ENCODE measurements at regions not wholly inside any gene's neighbourhood (a gene's known extent, or its start where the extent isn't known, plus 50 kb on each side); places are given as distances from the start of the nearest gene placed in this dataset.

GRCh38 chr2:126802774-126803433 lies 95.8 kb upstream of the TEX51 start:
- H3K4me3 Mint-ChIP-seq: no peak overlapping the region
- Histone ChIP-seq H3K4me1 (ENCODE audit: control insufficient read depth, insufficient read depth, low read length, poor library complexity, severe bottlenecking) (no peaks in the 10 kb centered on the region), H3K27me3 (ENCODE audit: control insufficient read depth, insufficient read depth, low read length) (no peaks in the 10 kb centered on the region), H3K36me3 (ENCODE audit: control insufficient read depth, insufficient read depth, low read length) (no peaks in the 10 kb centered on the region), H3K9me3 (ENCODE audit: control insufficient read depth in 2 of 2, low read length in 2 of 2) (no peaks in the 10 kb centered on the region), H3K4me3 (ENCODE audit: low read depth, low read length) (no peak overlapping the region), H3K27ac (ENCODE audit: insufficient read depth, low read length, poor library complexity, severe bottlenecking) (no peak overlapping the region)
- H3K27ac Mint-ChIP-seq: no peak overlapping the region
- H3K36me3 Mint-ChIP-seq: no peaks in the 10 kb centered on the region
- no peak for DNase-seq
- no peaks in the 10 kb centered on the region for H3K27me3 Mint-ChIP-seq
- no peak for ATAC-seq (ENCODE audit: low read depth in 2 of 2)
- H3K4me1 Mint-ChIP-seq: no peaks in the 10 kb centered on the region
- no peaks in the 10 kb centered on the region for H3K9me3 Mint-ChIP-seq

GRCh38 chr2:126803434-126803775 lies 95.3 kb upstream of the TEX51 start:
- Histone ChIP-seq H3K4me1 (ENCODE audit: control insufficient read depth, insufficient read depth, low read length, poor library complexity, severe bottlenecking) (no peaks in the 10 kb centered on the region), H3K9me3 (ENCODE audit: control insufficient read depth in 2 of 2, low read length in 2 of 2) (no peaks in the 10 kb centered on the region), H3K36me3 (ENCODE audit: control insufficient read depth, insufficient read depth, low read length) (no peaks in the 10 kb centered on the region), H3K27me3 (ENCODE audit: control insufficient read depth, insufficient read depth, low read length) (no peaks in the 10 kb centered on the region), H3K4me3 (ENCODE audit: low read depth, low read length) (no peak overlapping the region), H3K27ac (ENCODE audit: insufficient read depth, low read length, poor library complexity, severe bottlenecking) (no peak overlapping the region)
- ATAC-seq (ENCODE audit: low read depth in 2 of 2) (no peak), DNase-seq (no peak)
- Mint-ChIP-seq H3K9me3 (no peaks in the 10 kb centered on the region), H3K4me1 (no peaks in the 10 kb centered on the region), H3K27me3 (peaks cover under 1% of the 10 kb centered on the region), H3K36me3 (no peaks in the 10 kb centered on the region), H3K27ac (no peak overlapping the region), H3K4me3 (no peak overlapping the region)

GRCh38 chr2:126804347-126804746 lies 94.3 kb upstream of the TEX51 start:
- Histone ChIP-seq H3K4me1 (ENCODE audit: control insufficient read depth, insufficient read depth, low read length, poor library complexity, severe bottlenecking) (no peaks in the 10 kb centered on the region), H3K27ac (ENCODE audit: insufficient read depth, low read length, poor library complexity, severe bottlenecking) (no peak overlapping the region), H3K36me3 (ENCODE audit: control insufficient read depth, insufficient read depth, low read length) (no peaks in the 10 kb centered on the region), H3K9me3 (ENCODE audit: control insufficient read depth in 2 of 2, low read length in 2 of 2) (no peaks in the 10 kb centered on the region), H3K4me3 (ENCODE audit: low read depth, low read length) (no peak overlapping the region), H3K27me3 (ENCODE audit: control insufficient read depth, insufficient read depth, low read length) (no peaks in the 10 kb centered on the region)
- Mint-ChIP-seq H3K27ac (no peak overlapping the region), H3K4me1 (no peaks in the 10 kb centered on the region), H3K27me3 (peaks cover 7% of the 10 kb centered on the region), H3K4me3 (no peak overlapping the region), H3K36me3 (no peaks in the 10 kb centered on the region), H3K9me3 (no peaks in the 10 kb centered on the region)
- DNase-seq (no peak), ATAC-seq (ENCODE audit: low read depth in 2 of 2) (no peak)

- Histone ChIP-seq H3K9me3 (ENCODE audit: control insufficient read depth in 2 of 2, low read length in 2 of 2) (peaks cover 0 to 3% of the 10 kb centered on the region in 2 experiments), H3K36me3 (ENCODE audit: control insufficient read depth, insufficient read depth, low read length) (no peaks in the 10 kb centered on the region), H3K27me3 (ENCODE audit: control insufficient read depth, insufficient read depth, low read length) (peaks cover 2% of the 10 kb centered on the region), H3K27ac (ENCODE audit: insufficient read depth, low read length, poor library complexity, severe bottlenecking) (no peak overlapping the region), H3K4me1 (ENCODE audit: control insufficient read depth, insufficient read depth, low read length, poor library complexity, severe bottlenecking) (no peaks in the 10 kb centered on the region), H3K4me3 (ENCODE audit: low read depth, low read length) (no peak overlapping the region)
- peaks cover 17% of the 10 kb centered on the region for H3K27me3 Mint-ChIP-seq
- H3K4me1 Mint-ChIP-seq: no peaks in the 10 kb centered on the region
- no peak overlapping the region for H3K27ac Mint-ChIP-seq
- DNase-seq (no peak), ATAC-seq (ENCODE audit: low read depth in 2 of 2) (no peak)
- no peak overlapping the region for H3K4me3 Mint-ChIP-seq
- peaks cover 0 to 4% (median 0%) of the 10 kb centered on the region in 7 donors for H3K9me3 Mint-ChIP-seq
- H3K36me3 Mint-ChIP-seq: no peaks in the 10 kb centered on the region
Measured at GRCh38 chr2:126808929-126809328, 89.8 kb upstream of the TEX51 start.

- Histone ChIP-seq H3K27me3 (ENCODE audit: control insufficient read depth, insufficient read depth, low read length) (peaks cover 2% of the 10 kb centered on the region), H3K27ac (ENCODE audit: insufficient read depth, low read length, poor library complexity, severe bottlenecking) (no peak overlapping the region), H3K4me1 (ENCODE audit: control insufficient read depth, insufficient read depth, low read length, poor library complexity, severe bottlenecking) (no peaks in the 10 kb centered on the region), H3K9me3 (ENCODE audit: control insufficient read depth in 2 of 2, low read length in 2 of 2) (peaks cover 0 to 3% of the 10 kb centered on the region in 2 experiments), H3K4me3 (ENCODE audit: low read depth, low read length) (no peak overlapping the region), H3K36me3 (ENCODE audit: control insufficient read depth, insufficient read depth, low read length) (no peaks in the 10 kb centered on the region)
- ATAC-seq (ENCODE audit: low read depth in 2 of 2) (no peak), DNase-seq (no peak)
- H3K4me3 Mint-ChIP-seq: no peak overlapping the region
- peaks cover 17% of the 10 kb centered on the region for H3K27me3 Mint-ChIP-seq
- H3K4me1 Mint-ChIP-seq: no peaks in the 10 kb centered on the region
- H3K27ac Mint-ChIP-seq: no peak overlapping the region
- H3K9me3 Mint-ChIP-seq: peaks cover 0 to 4% (median 0%) of the 10 kb centered on the region in 7 donors
- no peaks in the 10 kb centered on the region for H3K36me3 Mint-ChIP-seq
Measured at GRCh38 chr2:126809340-126809739, 89.3 kb upstream of the TEX51 start.

- H3K27ac Mint-ChIP-seq: no peak overlapping the region
- ATAC-seq (ENCODE audit: low read depth in 2 of 2): no peak
Measured at GRCh38 chr2:126810001-126810400, 88.7 kb upstream of the TEX51 start.

GRCh38 chr2:126811101-126811500 lies 87.6 kb upstream of the TEX51 start:
- Mint-ChIP-seq H3K4me3 (no peak overlapping the region), H3K4me1 (no peaks in the 10 kb centered on the region), H3K36me3 (no peaks in the 10 kb centered on the region), H3K27me3 (peaks cover 28% of the 10 kb centered on the region), H3K27ac (no peak overlapping the region), H3K9me3 (peaks cover 0 to 5% (median 0%) of the 10 kb centered on the region in 7 donors)
- Histone ChIP-seq H3K27ac (ENCODE audit: insufficient read depth, low read length, poor library complexity, severe bottlenecking) (no peak overlapping the region), H3K9me3 (ENCODE audit: control insufficient read depth in 2 of 2, low read length in 2 of 2) (peaks cover 0 to 3% of the 10 kb centered on the region in 2 experiments), H3K36me3 (ENCODE audit: control insufficient read depth, insufficient read depth, low read length) (no peaks in the 10 kb centered on the region), H3K4me1 (ENCODE audit: control insufficient read depth, insufficient read depth, low read length, poor library complexity, severe bottlenecking) (no peaks in the 10 kb centered on the region), H3K4me3 (ENCODE audit: low read depth, low read length) (no peak overlapping the region), H3K27me3 (ENCODE audit: control insufficient read depth, insufficient read depth, low read length) (peaks cover 2% of the 10 kb centered on the region)
- no peak for ATAC-seq (ENCODE audit: low read depth in 2 of 2)
- DNase-seq: no peak

More at GRCh38 chr2:126810001-126810400, 88.7 kb upstream of the TEX51 start:
- Mint-ChIP-seq H3K9me3 (peaks cover 0 to 4% (median 0%) of the 10 kb centered on the region in 7 donors), H3K4me3 (no peak overlapping the region), H3K4me1 (no peaks in the 10 kb centered on the region), H3K27me3 (peaks cover 19% of the 10 kb centered on the region), H3K36me3 (no peaks in the 10 kb centered on the region)
- no peak overlapping the region for H3K4me3 ChIP-seq (ENCODE audit: low read depth, low read length)
- H3K36me3 ChIP-seq (ENCODE audit: control insufficient read depth, insufficient read depth, low read length): no peaks in the 10 kb centered on the region
- peaks cover 2% of the 10 kb centered on the region for H3K27me3 ChIP-seq (ENCODE audit: control insufficient read depth, insufficient read depth, low read length)
- H3K4me1 ChIP-seq (ENCODE audit: control insufficient read depth, insufficient read depth, low read length, poor library complexity, severe bottlenecking): no peaks in the 10 kb centered on the region
- H3K9me3 ChIP-seq (ENCODE audit: control insufficient read depth in 2 of 2, low read length in 2 of 2): peaks cover 0 to 3% of the 10 kb centered on the region in 2 experiments
- no peak overlapping the region for H3K27ac ChIP-seq (ENCODE audit: insufficient read depth, low read length, poor library complexity, severe bottlenecking)
- DNase-seq: no peak

GRCh38 chr2:126817172-126817571 lies 81.5 kb upstream of the TEX51 start:
- no peak overlapping the region for H3K4me3 Mint-ChIP-seq
- peaks cover 0 to 9% (median 4%) of the 10 kb centered on the region in 7 donors for H3K9me3 Mint-ChIP-seq
- H3K27ac Mint-ChIP-seq: no peak overlapping the region
- Histone ChIP-seq H3K9me3 (ENCODE audit: control insufficient read depth in 2 of 2, low read length in 2 of 2) (peaks cover 0 to 3% of the 10 kb centered on the region in 2 experiments), H3K4me1 (ENCODE audit: control insufficient read depth, insufficient read depth, low read length, poor library complexity, severe bottlenecking) (no peaks in the 10 kb centered on the region), H3K27ac (ENCODE audit: insufficient read depth, low read length, poor library complexity, severe bottlenecking) (no peak overlapping the region), H3K4me3 (ENCODE audit: low read depth, low read length) (no peak overlapping the region), H3K27me3 (ENCODE audit: control insufficient read depth, insufficient read depth, low read length) (peaks cover 5% of the 10 kb centered on the region), H3K36me3 (ENCODE audit: control insufficient read depth, insufficient read depth, low read length) (no peaks in the 10 kb centered on the region)
- H3K4me1 Mint-ChIP-seq: no peaks in the 10 kb centered on the region
- H3K36me3 Mint-ChIP-seq: no peaks in the 10 kb centered on the region
- ATAC-seq (ENCODE audit: low read depth in 2 of 2) (no peak), DNase-seq (no peak)
- H3K27me3 Mint-ChIP-seq: peaks cover 34% of the 10 kb centered on the region
